ENCODE measurements at regions not wholly inside any gene's neighbourhood (a gene's known extent, or its start where the extent isn't known, plus 50 kb on each side); places are given as distances from the start of the nearest gene placed in this dataset.
"Not testable (repeated sequence)": the region's sequence is repeated elsewhere in the genome, so short reads cannot be mapped to it uniquely, and the experiment has no call there.

DNA sequence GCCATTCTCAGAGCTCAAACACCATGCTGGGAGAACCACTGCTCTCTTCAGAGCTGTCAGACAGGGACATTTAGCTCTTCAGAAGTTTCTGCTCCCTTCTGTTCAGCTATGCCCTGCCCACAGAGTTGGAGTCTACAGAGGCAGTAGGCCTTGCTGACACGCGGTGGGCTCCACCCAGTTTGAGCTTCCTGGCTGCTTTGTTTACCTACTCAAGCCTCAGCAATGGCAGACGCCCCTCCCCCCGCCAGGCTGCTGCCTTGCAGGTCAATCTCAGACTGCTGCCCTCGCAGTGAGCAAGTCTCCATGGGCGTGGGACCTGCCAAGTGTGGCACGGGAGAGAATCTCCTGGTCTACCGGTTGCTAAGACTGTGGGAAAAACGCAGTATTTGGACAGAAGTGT lies 93.8 kb upstream of the ZC3H12A start:
- DNase-seq (ENCODE audit: low read depth), result not testable (repeated sequence)

DNA sequence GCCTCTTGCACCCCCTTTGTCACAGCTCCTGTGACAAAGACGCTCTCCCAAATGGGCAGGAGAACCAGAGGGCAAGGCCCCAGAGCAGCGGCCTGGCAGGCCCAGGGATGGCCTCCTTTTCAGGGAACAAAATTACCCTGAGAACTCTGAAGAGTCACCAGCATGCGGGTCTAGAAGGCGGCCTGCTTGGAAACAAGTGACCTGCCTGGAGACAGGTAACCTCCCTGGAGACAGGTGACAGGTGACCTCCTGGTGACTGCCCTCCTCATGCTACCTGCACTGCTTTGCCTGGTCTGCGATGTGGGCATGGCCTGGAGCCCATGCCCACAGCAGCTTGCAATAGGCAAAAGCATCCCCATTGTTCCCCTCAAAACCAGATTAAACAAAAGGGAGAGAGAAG lies 86.5 kb upstream of the ZC3H12A start:
- no peak for DNase-seq (ENCODE audit: low read depth)

DNA sequence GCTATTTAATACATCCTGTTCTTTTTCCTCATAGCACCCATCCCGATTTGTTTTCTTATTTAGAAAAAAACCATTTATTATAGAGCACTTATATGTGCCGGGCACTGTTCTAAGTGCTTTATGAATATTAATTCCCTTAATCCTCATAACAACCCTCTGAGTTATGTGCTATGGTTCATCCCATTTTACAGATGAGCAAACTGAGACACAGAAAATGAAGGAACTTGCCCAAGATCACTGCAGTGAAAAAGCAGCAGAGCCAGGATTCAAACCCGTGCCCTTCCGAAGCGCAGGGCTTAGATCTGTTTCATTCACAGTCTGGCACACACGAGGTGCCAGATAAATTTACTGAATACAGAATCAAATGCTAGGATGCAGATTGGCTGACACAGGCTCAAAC lies 85.1 kb upstream of the ZC3H12A start:
- DNase-seq (ENCODE audit: low read depth), result no peak

DNA sequence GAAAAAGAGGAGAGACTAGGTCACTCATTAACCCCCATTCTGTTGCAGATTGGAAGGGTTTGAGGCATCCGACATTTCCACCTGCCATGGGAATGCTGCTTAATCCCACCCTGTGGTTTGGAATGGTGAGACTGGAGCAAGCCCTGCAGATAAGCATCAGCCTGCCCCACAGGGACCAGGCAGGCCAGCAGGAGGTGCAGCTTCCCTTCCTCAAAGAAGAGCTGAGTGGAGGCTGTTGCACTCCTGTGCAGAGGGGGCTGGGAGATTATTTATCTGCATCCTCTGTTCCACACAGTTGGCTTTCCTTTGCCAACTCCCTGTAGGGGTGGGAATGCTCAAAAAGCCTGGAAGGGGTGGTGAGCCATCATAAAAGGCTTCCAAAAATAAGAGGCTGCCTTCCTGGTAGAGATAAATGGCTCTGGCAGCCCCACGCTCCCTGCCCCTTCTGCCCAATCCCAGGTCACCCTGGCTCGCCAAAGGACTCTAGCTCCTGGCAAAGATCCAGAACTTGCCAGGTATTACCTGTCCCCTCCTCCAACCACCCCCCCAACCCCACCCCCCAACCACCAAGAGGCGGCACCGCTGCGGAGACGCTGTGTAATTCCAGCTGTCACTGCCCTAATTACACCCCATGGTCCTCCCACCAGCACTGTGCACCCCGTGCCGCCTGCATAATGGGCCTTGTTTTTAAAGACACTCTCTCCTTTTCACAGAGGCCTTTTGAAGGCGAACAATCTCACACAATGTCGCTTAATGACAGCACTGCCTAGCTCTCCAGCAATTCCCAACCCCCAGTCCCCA lies 83.0 kb upstream of the ZC3H12A start:
- no peak for DNase-seq (ENCODE audit: low read depth)

DNA sequence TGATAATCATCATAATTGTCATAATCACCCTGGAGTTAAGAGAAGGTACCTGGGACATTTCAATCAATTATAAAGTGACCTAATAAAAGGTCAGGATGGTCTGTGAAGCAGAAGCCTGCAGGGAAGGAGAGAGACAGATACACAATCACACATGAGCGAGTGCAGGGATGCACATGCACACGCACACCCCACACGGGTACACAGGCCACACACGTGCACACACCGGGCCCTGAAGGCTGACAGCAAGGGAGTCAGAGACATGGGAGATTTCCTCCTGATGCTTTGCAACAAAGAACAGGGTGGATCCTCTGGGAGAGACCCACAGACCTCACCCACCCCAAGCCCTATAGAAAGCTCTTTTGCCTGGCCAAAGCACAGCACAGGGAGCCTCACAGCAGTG lies 82.3 kb upstream of the ZC3H12A start:
- no peak for DNase-seq (ENCODE audit: low read depth)

DNA sequence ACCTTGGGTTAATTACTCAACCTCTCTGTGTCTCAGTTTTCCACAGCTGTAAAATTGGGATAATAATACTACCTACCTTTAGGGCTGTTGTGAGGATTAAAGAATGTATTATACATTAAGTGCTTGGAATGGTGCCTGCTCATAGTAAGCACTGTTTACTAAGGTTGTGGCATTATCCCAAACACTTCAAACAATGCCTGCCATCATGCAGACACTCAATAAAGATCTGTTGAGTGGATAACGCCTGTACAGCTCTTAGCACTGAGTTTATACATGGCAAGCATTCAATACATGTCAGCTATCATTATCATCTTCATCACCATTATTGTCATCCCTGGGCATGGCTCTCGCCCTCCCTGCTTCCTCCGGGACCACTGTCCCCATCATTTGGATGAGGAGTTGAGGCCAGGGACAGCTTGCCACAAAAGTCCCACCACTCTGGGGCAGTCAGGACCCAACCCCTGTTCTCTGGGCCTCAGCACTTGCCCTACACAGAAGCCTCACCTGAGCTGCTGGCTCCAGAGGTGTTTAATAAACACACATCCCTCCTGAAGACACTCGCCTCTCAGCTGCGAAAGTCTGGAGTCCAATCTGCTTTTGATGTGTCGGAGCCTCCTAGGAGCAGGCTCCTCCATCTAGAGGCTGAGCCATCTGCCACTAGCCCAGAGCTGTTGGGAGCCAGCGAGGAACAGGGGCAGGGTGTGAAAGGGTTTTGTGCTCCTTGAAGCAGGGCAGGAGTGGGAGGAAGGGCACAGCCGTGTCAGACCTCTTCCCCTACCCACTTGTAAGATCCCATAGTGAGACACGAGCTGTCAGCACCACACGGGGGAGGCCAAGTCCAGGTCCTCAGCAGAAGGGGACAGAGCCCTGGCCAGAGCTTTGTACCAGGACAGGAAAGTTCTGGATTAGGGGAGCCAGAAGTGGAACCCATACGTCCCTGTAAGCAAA lies 80.9 kb upstream of the ZC3H12A start:
- DNase-seq (ENCODE audit: low read depth), result no peak

DNA sequence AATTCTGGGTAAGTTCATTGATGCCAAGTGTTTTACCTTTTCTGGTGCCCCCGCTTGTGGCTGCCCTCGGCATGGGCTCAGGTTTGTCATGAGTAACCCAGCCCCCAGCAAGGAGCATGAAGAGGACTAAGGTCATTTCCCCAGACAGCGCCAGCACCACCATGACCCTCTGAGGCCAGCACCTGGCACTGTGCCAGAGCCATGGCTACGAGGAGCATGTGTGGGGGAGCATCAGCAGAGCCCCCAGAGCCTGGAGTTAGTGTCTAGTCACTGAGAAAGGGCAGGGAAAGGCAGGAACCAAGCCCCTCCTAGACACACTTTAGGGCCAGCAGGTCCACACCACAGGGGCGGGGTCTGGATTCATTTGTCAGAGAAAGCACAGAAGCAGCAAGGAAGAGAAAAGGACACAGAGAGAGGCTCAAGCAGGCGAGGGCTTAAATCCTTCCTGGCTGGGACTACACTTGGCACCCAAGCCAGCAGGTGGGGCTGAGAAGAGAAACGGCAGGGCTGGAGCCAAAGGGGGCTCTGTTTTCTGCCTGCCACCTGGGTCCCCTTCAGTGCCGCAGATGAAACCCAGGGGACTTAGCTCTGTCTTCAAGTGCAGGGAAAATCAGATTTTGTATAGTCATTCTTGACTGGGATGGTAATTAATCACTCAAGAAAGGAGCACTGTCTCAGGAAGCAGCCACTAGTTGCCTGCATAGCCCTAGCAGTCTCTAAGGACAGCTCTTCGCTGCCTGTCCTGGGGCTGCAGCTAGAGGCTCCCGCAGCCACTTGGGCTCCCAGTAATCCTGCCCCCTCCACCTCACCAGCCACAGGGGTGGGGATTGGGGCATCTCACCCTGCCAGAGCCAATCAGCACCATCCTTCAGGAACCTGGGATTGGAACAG lies 79.6 kb upstream of the ZC3H12A start:
- DNase-seq (ENCODE audit: low read depth), result peak; percentile 28

DNA sequence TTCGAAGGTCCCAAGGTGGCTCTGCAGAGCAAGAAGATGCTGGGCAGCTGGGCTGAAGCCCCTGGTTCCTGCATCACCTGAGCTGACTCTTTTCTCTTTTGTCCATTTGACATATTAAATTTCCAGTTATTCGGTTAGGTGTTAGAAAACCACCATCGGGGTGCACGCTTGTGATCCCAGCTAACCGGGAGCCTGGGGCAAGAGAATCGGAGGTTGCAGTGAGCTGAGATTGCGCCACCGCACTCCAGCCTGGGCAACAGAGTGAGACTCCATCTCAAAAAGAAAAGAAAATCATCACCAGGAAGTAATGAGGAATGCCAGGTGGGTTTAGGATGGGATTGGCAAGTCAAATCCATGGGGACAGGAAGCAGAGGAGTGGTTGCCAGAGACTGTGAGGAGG lies 76.3 kb upstream of the ZC3H12A start:
- DNase-seq (ENCODE audit: low read depth), result no peak

DNA sequence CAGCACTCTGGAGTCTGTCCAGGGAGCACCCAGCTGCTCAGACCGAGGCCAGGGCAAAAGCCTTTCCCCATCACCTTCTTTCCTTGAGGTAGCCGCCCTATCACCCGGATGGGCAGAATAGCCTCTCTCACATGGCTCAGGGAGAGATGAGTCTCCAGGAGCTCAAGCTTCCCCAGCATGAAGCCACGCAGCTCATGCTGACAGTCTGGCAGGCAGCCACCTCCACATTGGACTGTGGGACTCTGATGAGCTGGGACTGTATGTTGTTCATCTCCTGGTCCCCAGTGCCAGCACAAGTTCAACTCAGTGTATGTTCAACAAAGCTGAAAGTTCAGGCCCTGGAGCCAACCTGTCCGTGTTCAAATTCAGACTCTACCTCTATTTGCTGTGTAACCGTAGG lies 75.2 kb upstream of the ZC3H12A start:
- DNase-seq (ENCODE audit: low read depth), result no peak

DNA sequence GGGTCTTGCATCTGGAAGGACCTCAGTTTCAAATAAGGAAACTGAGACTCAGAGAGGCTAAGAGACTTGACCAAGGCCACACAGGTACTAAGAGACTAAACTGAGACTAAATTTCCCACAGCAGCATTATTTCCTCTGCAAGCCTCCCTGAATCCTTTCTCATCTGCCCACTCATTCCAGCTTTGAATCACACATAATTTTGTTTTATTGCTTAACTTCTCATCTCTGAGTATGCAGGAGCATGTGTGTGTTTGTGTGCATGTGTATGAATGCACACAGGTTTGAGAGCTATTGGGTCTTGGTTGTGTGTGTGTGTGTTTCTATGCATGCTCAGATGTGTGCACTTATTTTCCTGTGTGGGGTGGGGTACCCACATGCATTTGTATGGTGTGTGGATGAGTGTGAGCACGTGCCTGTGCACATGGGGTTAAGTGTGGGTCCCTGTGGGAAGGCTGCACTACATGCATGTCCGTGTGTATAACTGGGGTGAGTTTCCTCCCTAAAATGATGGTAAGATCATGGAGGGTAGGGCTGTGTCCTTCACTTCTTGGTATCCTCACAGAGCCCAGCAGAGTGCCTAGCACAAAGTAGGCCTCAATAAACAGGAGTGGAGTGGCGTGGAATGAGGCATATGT lies 74.4 kb upstream of the ZC3H12A start:
- DNase-seq (ENCODE audit: low read depth), result no peak

DNA sequence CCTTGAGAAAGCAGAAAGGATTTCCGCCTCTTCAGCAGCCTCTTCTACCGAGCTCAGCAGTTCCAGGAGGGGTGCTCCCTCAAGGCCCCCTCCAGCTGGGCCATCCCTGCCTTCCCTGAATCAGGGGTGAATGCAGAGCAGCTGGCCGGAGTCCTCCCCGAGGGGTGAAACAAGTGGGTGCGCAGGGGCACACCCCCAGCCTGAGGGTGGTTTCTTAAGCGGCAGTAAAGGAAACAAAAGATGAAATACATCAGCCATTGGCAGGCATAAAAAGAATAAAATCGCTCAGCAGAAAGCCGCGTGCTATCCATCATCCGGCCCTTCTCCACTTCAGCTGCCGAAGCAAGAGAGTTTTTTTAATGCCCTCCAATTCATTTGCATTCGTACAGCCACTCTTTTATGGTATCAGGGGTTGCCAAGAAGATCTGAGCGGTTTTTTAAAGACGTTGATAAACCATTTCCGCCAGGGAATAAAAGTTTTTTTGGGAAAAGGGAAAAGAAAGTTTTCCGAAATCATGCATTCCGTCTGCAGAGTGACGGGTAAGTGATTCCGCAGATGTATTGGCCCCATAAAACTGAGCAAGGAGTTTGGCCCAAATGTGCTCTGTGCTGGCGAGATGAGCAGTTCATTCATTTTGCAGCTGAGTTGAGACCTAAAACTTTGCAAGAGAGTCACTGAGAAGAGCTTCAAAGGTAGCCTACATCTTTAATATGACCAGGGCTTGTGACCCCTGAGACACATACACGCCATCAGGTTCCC lies 73.7 kb upstream of the ZC3H12A start:
- no peak for DNase-seq (ENCODE audit: low read depth)

DNA sequence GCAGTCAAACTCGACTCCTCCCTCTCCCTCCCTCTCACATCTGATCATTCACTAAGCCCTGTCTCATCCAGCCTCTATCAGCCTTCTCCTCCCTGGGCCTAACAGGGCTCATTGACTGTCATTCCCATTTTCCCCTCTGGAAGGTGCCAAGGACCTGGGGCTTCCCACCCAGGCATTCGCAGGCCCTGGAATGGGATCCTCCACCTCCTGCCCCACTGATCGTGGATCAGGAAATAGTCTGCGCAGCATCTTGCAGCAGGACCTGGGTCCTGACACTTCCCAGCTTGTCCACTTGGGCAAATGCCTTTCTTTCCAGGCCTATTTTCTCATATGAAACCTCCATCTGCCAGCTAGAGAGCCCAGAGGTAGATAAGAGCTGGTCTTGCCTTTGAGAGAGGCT lies 71.2 kb upstream of the ZC3H12A start:
- DNase-seq (ENCODE audit: low read depth), result no peak

DNA sequence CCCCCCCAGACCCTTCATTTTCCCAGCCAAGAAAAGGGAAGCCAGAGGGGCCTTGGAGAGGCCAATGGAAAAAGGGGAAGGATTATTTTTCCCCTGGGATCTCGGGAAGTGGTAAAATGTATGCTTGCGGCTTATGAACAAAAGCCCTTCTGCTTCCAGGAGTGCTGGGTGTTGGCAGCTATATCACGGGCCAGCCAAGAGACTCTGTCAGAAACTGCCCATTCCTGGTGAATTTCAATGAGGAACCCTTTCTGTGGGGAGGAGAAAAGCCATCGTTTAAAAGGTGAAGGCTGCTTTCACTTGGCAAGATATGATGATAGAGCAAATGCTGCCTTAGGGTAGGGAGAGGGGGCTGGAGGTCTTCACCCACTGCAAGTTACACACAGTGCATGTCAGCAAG lies 69.7 kb upstream of the ZC3H12A start:
- no peak for DNase-seq (ENCODE audit: low read depth)

DNA sequence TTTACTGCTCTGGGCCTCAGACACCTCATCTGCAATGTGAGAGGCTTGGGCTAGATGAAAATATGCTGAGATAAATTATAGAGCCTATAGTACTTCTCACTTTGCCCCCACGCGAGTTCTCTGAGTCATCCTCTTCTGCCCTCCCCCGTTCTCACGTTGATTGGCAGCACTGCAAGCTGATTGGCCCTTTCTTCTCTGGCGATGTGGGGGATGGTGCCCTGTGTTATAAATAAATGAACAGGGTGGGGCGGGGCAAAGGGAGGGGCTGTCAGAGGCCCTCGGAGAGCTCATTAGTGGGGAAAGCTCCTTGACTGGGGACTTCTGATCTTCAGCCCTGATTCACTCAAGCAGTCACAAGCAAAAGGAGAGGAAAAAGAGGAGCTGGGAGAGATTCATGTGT lies 64.3 kb upstream of the ZC3H12A start:
- no peak for DNase-seq (ENCODE audit: low read depth)

DNA sequence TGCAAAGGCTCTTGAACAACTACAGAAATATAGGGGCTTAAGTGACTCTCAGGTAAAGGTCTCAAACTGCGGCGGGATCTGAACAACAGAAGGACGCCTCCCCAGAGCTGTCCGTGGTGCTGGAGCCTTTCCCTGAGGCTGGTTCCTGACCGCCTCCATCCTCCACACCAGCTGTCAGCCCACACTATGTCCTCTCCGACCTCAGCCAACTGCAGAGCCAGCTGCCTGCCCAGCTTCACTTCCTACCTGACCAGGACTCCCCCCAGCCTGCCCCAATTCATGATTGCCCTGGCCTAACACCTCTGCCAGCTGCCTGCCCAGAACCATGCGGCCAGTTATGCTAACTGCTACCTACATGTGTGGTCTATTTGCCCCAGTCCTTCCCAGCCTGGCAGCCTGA lies 63.6 kb upstream of the ZC3H12A start:
- DNase-seq (ENCODE audit: low read depth), result peak; percentile 30

DNA sequence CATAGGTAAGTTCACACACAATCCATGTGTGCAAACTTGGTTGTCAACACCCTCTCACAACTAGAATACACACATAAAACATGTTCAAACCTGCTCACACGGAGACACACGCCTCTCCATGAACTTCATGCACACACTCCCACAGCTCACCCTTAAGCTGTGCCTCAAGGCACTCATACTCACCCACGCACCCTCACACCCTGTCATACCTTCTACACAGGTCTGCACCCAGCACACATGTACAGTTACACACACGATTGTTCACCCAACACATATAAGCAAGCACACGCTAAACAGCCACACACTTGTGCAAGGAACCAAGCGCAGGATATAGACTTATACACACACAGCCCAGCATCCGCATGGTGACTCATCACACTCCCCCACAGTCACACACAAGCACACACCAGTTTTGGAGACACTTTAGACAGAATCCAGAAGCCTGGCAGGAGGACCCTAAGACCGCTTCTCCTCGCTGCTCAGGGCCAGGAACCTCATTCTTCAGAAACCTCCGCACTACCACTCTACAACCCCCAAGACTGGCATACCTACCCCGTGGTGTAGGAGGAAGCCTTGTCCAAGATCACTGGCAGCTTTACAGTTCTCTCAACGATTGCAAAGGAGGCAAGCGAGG lies 58.7 kb upstream of the ZC3H12A start:
- peak; percentile 38 for DNase-seq (ENCODE audit: low read depth)

DNA sequence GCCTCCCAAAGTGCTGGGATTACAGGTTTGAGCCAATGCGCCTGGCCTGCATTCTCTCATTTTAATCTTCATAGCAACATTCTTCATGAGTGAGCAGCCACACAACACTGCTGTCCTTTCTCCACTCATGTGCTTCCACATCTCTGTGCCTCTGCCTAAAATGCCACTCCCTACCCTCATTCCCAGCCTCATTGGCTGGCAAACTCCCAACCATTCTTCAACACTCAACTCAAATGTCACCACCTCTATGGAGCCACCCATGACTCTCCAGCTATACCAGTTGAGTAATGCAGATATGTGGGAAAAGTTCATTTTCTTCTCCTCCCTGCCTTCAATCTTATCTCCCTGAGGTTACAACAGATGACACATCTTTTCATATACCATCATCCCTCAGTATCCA lies 53.9 kb upstream of the ZC3H12A start:
- DNase-seq (ENCODE audit: low read depth), result peak; percentile 15

DNA sequence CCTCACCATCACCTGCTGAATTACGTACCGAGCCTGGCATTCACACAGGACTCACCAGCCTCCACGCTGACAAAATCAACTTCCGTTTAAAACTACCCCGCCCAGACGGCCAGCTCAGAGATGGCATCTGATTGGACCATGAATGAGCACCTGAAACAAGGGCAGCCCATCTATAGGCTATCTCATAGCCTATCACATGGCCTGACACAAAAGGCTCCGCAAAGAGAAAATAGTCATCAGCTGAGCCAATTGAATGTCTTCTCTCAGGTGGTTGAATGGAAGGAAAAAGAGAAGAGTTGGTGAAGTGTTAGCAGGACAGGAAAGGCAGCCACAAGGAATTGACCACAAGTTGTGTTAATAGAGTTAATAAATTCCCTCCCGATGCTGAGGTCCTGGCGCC lies 50.6 kb upstream of the ZC3H12A start:
- peak; percentile 43 for DNase-seq (ENCODE audit: low read depth)

DNA sequence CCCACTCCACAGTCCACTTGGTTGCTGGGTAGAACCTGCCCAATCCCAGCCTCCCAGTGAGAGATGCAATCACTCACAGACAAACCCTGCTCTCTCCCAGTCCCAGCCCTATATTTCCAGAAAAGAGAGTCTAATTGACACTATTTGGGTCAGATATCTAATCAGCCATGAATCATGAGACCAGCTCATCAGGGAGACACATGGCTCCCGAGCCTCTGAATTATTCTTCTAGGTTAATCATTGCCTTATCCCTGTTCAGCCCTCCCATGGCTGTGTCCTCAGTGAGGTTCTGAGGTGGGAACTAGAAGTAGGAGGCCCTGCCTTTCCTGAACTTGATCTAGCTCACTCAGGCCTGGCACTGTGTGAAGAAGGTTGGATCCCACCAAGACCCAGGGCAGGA lies 49.9 kb upstream of the ZC3H12A start:
- no peak for DNase-seq (ENCODE audit: low read depth)

Measured in Daoy (cell line).